ENCODE measurements at regions not wholly inside any gene's neighbourhood (a gene's known extent, or its start where the extent isn't known, plus 50 kb on each side); places are given as distances from the start of the nearest gene placed in this dataset.

DNA sequence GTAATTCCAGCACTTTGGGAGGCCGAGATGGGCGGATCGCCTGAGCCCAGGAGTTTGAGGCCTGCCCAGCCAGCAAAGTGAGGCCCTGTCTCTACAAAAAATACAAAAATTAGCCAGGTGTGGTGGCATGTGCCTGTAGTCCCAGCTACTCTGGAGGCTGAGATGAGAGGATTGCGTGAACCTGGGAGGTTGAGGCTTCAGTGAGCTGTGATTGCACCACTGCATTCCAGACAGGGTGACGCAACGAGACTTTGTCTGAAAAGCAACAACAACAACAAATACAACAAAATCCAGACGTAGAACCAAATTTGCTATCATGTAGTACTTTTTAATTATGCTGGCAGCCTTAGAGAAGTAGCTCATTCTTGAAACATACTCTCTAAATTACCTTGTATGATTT, 277.1 kb downstream of the KLF5 start:
- H3K36me3 ChIP-seq: no peaks in the 10 kb centered on the region
- H3K4me1 ChIP-seq: no peaks in the 10 kb centered on the region
- no peak overlapping the region for H3K27ac ChIP-seq
- no peak for DNase-seq (ENCODE audit: low spot score in 2 of 2)
- H3K27me3 ChIP-seq: no peaks in the 10 kb centered on the region
- no peak overlapping the region for H3K4me3 ChIP-seq
- TF ChIP-seq, protein P1, sequence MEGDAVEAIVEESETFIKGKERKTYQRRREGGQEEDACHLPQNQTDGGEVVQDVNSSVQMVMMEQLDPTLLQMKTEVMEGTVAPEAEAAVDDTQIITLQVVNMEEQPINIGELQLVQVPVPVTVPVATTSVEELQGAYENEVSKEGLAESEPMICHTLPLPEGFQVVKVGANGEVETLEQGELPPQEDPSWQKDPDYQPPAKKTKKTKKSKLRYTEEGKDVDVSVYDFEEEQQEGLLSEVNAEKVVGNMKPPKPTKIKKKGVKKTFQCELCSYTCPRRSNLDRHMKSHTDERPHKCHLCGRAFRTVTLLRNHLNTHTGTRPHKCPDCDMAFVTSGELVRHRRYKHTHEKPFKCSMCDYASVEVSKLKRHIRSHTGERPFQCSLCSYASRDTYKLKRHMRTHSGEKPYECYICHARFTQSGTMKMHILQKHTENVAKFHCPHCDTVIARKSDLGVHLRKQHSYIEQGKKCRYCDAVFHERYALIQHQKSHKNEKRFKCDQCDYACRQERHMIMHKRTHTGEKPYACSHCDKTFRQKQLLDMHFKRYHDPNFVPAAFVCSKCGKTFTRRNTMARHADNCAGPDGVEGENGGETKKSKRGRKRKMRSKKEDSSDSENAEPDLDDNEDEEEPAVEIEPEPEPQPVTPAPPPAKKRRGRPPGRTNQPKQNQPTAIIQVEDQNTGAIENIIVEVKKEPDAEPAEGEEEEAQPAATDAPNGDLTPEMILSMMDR (IDR thresholded peaks at IDR 0.05): no peak
- TF ChIP-seq EP300 (IDR thresholded peaks at IDR 0.05) (no peak), POLR2A (IDR thresholded peaks at IDR 0.05) (no peak)
- whole genome bisulfite sequencing, 2 donors: 83 to 95% methylated on average over 7 of the region's 7 CpGs
- H3K9me3 ChIP-seq: no peaks in the 10 kb centered on the region

DNA sequence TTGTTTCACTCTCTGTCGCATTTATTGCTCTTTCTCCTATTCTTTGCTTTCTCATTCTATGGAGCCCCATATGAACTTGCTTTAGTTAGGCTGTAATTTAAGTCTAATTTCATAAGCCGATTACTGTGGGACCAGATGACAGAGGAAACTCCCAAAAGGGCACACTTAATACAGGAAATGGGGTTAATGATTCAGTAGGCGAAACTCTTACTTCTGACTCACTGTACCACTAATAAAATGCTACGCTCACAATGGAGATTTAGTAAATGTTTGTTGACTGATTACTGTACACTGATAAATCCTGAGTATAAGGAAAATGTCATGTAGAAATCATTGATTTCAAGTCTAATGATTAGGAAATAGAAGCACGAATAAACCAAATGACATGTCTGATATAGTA, 276.4 kb downstream of the KLF5 start:
- Histone ChIP-seq H3K4me1 (no peaks in the 10 kb centered on the region), H3K36me3 (no peaks in the 10 kb centered on the region), H3K27me3 (no peaks in the 10 kb centered on the region), H3K27ac (no peak overlapping the region), H3K9me3 (no peaks in the 10 kb centered on the region), H3K4me3 (no peak overlapping the region)
- WGBS, 2 donors: 70 to 74% methylated on average over 5 of the region's 5 CpGs
- no peak for TF ChIP-seq EP300 (IDR thresholded peaks at IDR 0.05)
- no peak for TF ChIP-seq POLR2A (IDR thresholded peaks at IDR 0.05)
- TF ChIP-seq, protein P1 (IDR thresholded peaks at IDR 0.05): no peak
- no peak for DNase-seq (ENCODE audit: low spot score in 2 of 2)

DNA sequence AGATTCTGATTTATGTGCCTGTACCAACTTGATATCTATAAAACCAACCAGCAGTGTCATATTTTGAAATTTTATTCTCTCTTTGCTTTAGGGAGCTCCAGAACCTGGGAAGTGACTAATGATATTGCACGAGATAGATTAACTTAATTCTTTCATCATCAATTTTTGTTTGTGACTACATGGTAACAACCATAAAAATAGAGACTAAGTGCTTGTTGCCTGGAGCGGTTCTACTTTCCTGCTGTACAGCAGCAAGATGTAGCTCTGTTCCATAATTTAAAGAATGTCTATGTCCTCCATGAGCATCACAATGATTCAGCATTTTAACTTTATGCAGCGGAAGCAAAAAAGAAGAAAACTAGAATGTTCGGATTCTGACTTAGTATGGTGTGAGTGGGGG, 275.6 kb downstream of the KLF5 start:
- Histone ChIP-seq H3K9me3 (no peaks in the 10 kb centered on the region), H3K4me3 (no peak overlapping the region), H3K36me3 (no peaks in the 10 kb centered on the region), H3K27me3 (no peaks in the 10 kb centered on the region), H3K27ac (no peak overlapping the region), H3K4me1 (no peaks in the 10 kb centered on the region)
- 83 to 90% methylated on average over 4 of the region's 4 CpGs for WGBS, 2 donors
- TF ChIP-seq, protein P1 (IDR thresholded peaks at IDR 0.05): no peak
- TF ChIP-seq EP300 (IDR thresholded peaks at IDR 0.05) (no peak), POLR2A (IDR thresholded peaks at IDR 0.05) (no peak)
- DNase-seq (ENCODE audit: low spot score in 2 of 2): no peak

DNA sequence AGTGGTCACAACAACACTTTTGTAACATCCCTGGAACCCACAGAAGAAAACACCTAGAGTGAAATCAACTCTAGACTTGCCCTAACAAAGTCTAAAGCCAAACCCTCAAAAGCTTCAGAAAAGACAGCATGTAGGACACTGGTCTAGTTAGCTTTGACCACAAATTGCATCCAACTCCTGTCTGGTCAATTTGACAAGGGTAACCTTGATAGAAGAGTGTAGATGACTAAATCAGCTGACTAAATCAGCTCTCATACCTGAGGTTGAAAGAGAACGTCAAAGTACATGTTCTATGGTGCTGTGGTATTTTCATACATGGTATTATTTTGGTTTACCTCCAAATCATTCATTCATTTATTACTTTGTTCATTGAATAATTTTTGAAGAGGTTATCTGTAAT, 272.8 kb downstream of the KLF5 start:
- no peak for DNase-seq (ENCODE audit: low spot score in 2 of 2)
- Histone ChIP-seq H3K27me3 (no peaks in the 10 kb centered on the region), H3K4me3 (no peak overlapping the region)

DNA sequence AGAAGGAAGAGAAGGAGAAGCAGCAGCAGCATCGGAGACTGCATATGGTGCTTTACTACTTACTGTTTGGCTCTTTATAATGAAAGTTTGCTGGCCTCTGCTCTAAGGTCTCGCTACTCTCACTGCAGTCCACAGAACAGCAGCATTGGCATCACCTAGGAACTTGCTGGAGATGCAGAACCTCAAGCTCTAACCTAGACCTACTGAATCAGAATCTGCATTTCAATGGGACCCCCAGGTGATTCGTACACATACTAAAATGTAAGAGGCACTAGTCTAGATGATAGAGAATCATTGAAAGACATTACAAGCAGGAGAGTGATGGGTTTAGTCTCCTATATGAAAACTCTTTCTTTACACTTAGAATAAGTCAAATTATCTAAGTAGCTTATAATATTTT, 270.6 kb downstream of the KLF5 start:
- 82 to 88% methylated on average over 3 of the region's 3 CpGs for WGBS, 2 donors
- Histone ChIP-seq H3K27me3 (no peaks in the 10 kb centered on the region), H3K4me1 (no peaks in the 10 kb centered on the region), H3K36me3 (no peaks in the 10 kb centered on the region), H3K9me3 (no peaks in the 10 kb centered on the region), H3K4me3 (no peak overlapping the region), H3K27ac (no peak overlapping the region)
- TF ChIP-seq, protein P1 (IDR thresholded peaks at IDR 0.05): no peak
- TF ChIP-seq EP300 (IDR thresholded peaks at IDR 0.05) (no peak), POLR2A (IDR thresholded peaks at IDR 0.05) (no peak)
- DNase-seq (ENCODE audit: low spot score in 2 of 2): no peak

More for the DNA sequence above, 272.8 kb downstream of the KLF5 start:
- no peaks in the 10 kb centered on the region for H3K36me3 ChIP-seq
- H3K9me3 ChIP-seq: no peaks in the 10 kb centered on the region
- H3K27ac ChIP-seq: no peak overlapping the region
- TF ChIP-seq POLR2A (IDR thresholded peaks at IDR 0.05) (no peak), EP300 (IDR thresholded peaks at IDR 0.05) (no peak)
- TF ChIP-seq, protein P1 (IDR thresholded peaks at IDR 0.05): no peak
- no peaks in the 10 kb centered on the region for H3K4me1 ChIP-seq
- WGBS, 2 donors: 92 to 100% methylated on average over 1 of the region's 1 CpG
